IPS DF 19.7 (cell line): ENCODE measurements at regions not wholly inside any gene's neighbourhood (a gene's known extent, or its start where the extent isn't known, plus 50 kb on each side); places are given as distances from the start of the nearest gene placed in this dataset.

Experiments
- DNase-seq: peaks from one replicate; pipeline ENCODE4 v3.0.0-alpha.2; 2013; ENCODE audit warnings: low read depth, low spot score

- DNase-seq: no peak
These were observed 89.5 kb downstream of the ZC3H11B start for GRCh38 chr1:219523411-219523810.

- DNase-seq: no peak
These were observed 91.6 kb downstream of the ZC3H11B start for GRCh38 chr1:219521325-219521724.

- DNase-seq: no peak
These were observed 92.7 kb downstream of the ZC3H11B start for GRCh38 chr1:219520241-219520640.

- DNase-seq: no peak
These were observed 94.0 kb downstream of the ZC3H11B start for GRCh38 chr1:219518907-219519248.

- no peak for DNase-seq
These were observed 94.6 kb downstream of the ZC3H11B start for GRCh38 chr1:219518168-219518906.

- no peak for DNase-seq
These were observed 95.9 kb downstream of the ZC3H11B start for GRCh38 chr1:219517031-219517430.

- no peak for DNase-seq
These were observed 98.2 kb downstream of the ZC3H11B start for GRCh38 chr1:219514728-219515127.

GRCh38 chr1:219507437-219507836 is 105.5 kb downstream of the ZC3H11B start:
- no peak for DNase-seq

- DNase-seq: no peak
These were observed 106.0 kb downstream of the ZC3H11B start for GRCh38 chr1:219506936-219507335.

GRCh38 chr1:219506473-219506899 is 106.4 kb downstream of the ZC3H11B start:
- no peak for DNase-seq

GRCh38 chr1:219505886-219506285 is 107.0 kb downstream of the ZC3H11B start:
- DNase-seq: no peak

GRCh38 chr1:219503604-219504003 is 109.3 kb downstream of the ZC3H11B start:
- DNase-seq: no peak

- no peak for DNase-seq
These were observed 112.5 kb downstream of the ZC3H11B start for GRCh38 chr1:219500327-219500897.

GRCh38 chr1:219498666-219499065 is 114.2 kb downstream of the ZC3H11B start:
- DNase-seq: no peak

- no peak for DNase-seq
These were observed 117.0 kb downstream of the ZC3H11B start for GRCh38 chr1:219495737-219496408.

- DNase-seq: no peak
These were observed 120.2 kb downstream of the ZC3H11B start for GRCh38 chr1:219492717-219493116.

GRCh38 chr1:219490566-219490965 is 122.3 kb downstream of the ZC3H11B start:
- no peak for DNase-seq

GRCh38 chr1:219489636-219490035 is 123.3 kb downstream of the ZC3H11B start:
- DNase-seq: no peak

GRCh38 chr1:219488275-219488674 is 124.6 kb downstream of the ZC3H11B start:
- DNase-seq: no peak

GRCh38 chr1:219483530-219483929 is 129.4 kb downstream of the ZC3H11B start:
- DNase-seq: no peak

- DNase-seq: no peak
These were observed 132.9 kb downstream of the ZC3H11B start for GRCh38 chr1:219480011-219480410.

GRCh38 chr1:219478811-219479210 is 134.1 kb downstream of the ZC3H11B start:
- no peak for DNase-seq

- DNase-seq: no peak
These were observed 135.0 kb downstream of the ZC3H11B start for GRCh38 chr1:219477861-219478260.
